ENCODE measurements at regions not wholly inside any gene's neighbourhood (a gene's known extent, or its start where the extent isn't known, plus 50 kb on each side); places are given as distances from the start of the nearest gene placed in this dataset.
A peak's percentile ranks its signal among the peaks of the same experiment; 100 is the strongest.
"Not testable (repeated sequence)": the region's sequence is repeated elsewhere in the genome, so short reads cannot be mapped to it uniquely, and the experiment has no call there.

DNA sequence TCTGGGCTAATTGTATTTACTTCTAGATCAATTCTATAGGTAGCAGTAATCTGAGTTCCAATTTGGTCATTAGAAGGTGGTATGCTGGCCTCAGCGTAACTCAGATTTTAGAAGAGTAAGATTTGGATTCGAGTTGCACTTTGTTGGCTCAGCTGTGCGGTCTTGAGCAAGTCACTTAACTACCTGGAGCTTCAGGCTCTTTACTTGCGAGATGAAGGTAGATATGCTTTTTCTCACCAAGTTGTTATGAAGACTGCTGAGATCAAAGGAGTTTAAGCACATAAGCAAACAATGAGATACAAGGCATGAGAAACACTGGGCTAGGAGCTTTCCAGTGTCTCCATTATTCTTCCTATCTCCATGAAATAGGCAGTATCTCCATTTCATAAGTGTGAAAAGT lies 133.8 kb upstream of the RANBP3L start:
- DNase-seq, result no peak

DNA sequence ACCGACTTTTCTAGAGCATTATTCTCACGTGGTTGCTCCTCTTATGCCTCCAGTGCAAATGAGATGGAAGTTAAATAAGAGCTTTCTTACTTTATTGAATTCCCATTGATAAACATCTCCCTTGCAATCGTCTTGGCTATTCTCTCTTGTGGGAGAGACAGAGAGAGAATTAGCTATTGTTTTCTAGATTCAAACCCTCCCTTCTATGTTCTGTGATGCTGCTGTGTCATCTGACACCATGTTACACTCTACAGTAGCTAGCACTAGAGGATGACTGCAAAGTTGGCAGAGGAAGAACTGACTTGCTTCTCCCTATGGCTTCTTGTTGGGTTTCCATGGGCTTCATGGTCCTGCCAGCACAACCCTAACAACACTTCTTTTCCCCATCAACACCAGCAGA lies 134.6 kb upstream of the RANBP3L start:
- DNase-seq, result no peak

DNA sequence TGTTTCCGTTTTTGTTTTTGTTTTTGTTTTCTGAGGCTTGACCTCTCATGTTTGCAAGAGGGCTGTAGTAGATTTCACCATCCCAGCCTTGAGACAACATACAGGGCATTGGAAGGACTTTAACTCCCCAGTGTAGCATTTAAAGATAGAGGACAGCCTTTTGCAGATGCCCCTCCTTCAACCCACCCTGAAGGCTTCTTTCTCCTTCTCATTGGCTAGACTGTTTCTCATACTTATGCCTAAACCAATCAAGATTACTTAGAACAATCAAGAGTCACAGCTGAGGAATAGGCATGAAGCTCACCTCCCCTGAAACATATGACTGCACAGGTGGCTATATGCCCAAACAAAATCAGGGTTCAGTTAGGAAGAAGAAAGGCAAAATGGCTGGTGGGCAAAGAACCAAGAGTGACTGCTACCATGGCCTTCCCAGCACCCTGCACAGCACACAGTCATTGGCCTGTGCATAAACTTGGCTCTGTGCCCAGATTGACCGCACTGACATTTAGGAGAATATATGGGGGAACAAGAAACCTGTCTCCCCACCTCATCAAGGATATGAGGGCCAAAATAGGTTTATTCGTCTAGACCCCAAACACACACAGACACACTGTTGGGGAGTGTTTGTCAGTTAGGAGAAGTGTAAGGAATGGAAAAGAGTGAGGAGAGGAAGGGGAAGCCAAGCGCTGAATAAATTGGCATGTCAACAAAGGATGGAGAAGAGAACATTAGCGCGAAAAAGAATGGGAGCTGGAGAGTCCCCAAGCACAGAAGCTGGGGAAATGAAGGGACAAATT lies 137.3 kb upstream of the RANBP3L start:
- no peak for DNase-seq

DNA sequence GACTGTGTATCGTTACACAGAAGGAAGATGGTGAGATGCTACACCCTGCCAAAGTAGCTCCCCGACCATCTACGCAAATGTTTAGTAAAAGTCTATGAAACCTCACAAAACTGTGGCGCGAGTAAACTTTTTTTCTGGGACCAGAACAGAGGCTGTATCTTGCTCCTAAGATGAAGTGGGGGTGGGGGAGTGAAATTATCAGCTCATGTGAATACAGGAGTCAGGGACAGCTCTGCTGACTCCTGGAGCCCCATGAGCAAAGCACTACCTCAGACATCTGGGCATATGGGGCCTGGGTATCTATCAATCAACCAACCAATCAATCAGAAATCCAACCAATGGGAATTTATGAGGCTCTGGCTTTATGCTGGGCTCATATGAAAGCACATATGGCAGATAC lies 138.6 kb upstream of the RANBP3L start:
- DNase-seq, result no peak

DNA sequence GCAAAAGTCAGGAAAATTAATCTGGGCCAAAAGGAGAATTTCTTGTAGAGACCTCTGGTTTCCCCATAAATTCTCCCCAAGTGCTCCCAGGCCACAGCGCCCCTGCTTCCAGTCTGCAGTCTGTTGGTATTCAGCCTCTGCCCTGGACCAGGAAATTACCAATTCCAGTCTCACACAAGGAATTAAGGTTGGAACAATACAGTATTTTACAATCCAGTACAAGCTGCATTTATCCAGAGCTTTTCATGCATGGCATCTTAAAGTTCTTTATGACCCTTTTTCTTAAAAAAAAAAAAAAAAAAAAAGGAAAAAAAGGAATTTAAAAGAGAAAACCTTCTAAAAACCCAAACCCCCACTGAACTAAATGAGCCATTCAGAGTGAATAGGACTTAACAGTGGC lies 139.6 kb upstream of the RANBP3L start:
- DNase-seq, result no peak

DNA sequence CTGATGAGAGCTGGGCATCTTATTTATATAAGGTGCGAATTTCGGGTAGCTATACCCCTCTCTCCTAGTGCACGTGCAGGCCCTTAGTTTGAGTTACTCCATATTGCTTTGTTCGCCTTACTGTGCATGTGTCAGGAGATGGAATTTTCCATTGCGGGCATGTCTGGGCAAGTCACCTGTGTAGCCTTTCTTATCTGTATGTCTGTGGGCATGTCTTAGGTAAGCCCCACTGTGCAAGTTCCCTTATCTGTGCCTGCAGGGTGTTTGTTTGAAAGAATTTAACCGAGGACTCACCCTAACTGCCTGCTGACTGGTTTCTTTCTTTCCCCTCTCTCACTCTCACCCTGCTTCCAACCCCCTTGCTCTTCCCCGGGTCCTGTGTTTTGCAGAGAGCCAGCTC lies 140.7 kb upstream of the RANBP3L start:
- DNase-seq, result no peak

DNA sequence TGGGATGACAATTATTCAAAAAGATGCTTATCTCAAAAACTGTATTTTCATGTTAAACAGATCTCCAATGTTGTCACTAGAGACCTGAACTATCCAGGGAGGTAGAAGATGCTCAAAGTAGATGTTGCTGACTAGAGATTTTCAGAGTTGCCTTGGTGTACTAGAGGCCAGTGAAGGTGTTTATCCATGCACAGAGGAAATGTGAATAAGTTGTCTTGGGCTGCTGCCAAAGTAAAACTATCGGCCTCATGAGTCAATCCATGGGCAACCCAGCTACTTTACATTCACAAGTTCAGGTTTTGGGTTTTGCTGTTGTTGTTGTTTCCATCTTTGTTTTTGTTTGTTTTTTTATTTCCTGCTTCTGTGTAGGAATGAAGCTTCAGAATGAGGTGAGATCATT lies 141.1 kb upstream of the RANBP3L start:
- DNase-seq, result no peak

DNA sequence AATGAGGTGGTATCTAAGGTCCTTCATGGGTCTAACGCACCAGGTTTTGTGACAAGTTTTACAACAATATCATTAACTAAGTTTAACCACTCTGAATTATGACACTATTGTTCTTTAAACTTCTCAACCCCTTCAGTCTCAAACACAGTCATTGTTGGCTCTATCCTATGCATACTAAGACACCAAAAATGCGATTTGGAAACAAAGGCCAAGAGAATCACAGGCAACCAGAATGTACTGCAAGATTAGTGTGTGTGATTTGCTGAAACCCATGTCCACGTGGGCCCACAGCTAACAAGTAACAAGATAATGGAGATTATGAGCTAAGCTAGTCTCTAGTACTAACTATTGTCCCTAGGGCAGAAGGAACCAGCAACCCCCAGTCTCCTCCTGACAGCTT lies 142.2 kb upstream of the RANBP3L start:
- DNase-seq, result no peak

DNA sequence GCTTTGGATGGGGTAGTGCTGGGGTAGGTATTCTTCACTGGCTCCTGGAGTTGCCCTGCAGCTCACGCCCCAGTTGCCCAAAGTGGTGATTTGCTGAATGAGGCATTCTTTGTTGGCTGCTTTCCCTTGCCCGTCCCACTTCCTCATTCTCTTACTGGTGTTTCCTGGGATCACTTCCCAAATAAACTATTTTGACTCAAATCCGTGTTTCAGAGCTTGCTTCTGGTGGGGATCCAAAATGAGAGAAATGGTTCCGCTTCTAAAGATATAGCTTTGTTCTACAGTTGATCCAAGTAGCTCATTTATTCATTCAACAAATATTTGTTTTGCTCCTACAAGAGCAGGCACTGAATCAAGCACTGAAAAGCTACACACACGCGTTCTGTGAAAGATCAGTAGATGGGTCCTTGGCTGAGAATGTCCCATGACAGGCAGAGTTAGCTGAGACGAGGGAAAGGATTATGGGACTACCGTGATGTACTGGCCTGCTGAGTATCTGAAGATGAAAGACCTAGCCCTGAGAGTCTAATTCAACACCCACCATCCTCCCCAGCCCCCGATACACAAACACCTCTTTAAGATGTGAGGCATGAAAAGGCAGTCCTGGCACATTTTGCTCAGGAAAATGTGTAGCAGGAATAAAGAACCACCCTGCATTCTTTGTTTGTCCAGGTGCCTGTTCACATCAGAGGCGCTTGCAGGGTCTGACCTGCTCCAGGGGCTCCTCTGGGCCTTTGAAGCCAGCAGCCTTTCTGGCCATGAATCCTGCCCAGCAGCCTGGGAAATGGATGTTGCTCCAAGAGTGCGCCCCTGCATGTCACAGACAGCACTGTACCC lies 143.1 kb upstream of the RANBP3L start:
- DNase-seq, result no peak

DNA sequence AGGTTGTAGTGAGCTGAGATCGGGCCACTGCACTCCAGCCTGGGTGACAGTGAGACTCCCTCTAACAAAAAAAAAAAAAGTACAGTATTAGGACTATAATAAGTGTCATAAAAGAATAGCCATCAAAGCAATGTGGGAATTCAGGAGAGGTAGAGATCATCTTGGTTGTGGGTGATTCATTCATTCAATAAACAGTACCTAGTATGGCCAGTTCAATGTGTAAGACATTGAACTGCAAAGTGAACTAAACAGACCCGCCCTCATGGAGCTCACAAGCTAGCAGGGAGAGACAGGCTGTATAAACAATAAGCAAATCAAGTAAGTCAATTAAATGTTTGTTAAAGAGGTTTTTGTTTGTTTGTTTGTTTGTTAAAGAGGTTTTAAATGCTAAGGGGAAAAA lies 146.1 kb upstream of the RANBP3L start:
- DNase-seq, result no peak

DNA sequence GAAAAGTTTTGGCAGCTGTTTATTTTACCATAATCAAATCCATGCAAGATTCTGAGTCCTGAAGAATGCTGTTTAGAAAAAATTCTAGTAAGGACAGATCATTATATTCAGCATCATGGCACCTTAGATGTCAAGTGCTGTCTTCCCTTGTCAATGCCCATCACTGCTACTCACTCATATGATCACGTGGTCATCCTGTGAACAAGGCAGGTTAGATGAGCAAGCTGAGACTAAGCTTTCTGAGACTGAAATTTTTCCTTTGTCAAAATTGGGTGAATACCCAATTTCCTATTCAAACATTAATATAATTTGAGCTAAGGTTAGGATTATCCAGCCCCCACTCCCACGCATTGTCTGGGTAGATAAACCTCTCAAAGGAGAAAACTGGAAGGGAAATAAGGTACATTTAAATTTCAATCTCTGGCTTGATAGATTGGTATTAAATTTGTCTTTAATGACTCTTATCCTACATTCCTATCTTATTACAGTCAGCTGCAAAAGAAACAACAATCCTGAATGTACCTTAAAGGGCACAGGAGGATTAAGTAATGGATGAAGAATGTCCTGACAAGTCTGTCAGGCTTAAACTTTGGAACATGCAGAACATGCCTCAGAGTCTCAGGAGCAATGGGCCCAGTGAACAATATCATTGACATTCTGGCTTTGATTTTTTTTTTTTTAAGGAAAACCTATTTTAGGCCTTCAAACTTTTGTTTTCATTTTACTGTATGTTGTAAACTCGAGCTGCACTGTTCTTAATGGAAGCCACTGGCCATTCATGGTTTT lies 148.7 kb upstream of the RANBP3L start:
- no peak for DNase-seq

DNA sequence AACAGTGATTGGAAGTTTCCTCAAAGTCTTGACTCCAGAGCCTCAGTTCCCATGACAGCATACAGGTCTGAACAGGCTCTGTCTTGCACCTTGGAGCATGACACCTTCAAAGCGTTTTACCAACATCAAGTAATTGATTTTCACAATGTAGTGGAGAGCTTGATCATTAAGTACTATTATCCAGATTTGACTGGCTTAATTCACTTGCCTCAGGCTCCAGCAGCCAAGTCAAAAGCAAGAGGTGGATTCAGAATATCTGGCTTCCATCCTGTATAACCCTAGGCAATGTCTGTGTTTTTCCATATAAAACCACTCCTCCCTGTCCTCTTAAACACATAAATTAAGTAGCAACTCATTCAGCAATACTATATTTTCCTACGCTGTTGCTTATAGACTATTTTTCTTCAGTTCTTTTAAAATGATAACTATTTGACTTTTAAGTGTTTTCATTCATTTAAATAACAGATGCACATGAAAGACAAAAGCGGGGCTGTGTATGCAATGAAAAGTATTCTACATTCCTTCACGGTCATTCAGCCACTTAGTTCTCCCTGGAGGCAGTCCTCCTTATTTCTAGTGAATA lies 150.8 kb upstream of the RANBP3L start:
- peak in 1 of 3 experiments; percentile 57 for DNase-seq

DNA sequence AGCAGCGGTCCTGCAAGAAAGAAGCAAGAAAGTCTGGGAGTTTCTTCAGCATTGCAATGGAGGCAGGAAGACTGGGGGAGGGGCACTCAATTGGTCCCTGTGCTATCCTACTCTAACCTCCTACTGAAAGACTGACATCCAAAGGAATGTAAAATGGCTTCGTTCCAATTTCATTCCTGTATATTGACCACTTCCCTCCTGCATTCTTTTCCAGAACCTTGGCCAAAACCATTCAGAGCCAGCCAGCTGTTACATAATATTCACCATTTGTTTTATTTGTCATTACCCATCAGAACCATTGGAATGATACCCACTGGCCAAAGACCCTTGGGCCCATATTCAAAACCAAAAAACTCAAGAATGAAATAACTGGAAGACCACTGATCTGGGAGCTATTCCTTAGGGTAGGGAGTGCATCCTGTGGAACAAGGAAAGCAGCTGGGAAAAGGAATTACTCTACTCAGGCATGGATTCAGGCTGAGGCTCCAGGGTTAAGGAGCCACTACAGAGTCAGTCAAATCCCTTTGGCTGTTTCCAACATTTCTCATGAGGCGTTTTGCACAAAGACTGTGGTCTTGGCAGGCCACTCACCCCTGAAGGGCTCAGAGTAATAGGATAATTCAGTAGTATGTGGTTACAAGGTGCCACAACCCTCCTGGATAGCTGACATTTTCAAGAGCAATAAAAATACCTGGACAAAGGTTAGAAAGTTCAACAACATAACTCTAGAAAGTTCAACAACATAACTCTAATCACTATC lies 148.7 kb upstream of the SLC1A3 start:
- no peak for DNase-seq

DNA sequence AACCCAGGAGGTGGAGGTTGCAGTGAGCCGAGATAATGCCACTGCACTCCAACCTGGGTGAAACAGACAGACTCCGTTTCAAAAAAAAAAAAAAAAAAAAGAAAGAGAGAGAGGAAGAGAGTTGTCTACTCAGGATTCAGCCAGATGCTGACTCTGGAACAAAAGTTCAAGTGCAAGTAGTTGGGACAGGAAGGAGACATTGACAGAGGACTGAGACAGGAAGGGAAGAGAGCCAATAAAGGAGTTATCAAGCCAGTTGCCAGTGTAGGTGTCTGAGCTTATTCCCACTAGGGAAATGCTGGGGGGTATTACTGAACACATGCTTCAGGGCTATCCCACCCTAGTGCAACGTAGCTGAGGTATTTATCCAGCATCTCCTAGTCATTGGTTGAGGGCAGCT lies 147.7 kb upstream of the SLC1A3 start:
- no peak for DNase-seq

DNA sequence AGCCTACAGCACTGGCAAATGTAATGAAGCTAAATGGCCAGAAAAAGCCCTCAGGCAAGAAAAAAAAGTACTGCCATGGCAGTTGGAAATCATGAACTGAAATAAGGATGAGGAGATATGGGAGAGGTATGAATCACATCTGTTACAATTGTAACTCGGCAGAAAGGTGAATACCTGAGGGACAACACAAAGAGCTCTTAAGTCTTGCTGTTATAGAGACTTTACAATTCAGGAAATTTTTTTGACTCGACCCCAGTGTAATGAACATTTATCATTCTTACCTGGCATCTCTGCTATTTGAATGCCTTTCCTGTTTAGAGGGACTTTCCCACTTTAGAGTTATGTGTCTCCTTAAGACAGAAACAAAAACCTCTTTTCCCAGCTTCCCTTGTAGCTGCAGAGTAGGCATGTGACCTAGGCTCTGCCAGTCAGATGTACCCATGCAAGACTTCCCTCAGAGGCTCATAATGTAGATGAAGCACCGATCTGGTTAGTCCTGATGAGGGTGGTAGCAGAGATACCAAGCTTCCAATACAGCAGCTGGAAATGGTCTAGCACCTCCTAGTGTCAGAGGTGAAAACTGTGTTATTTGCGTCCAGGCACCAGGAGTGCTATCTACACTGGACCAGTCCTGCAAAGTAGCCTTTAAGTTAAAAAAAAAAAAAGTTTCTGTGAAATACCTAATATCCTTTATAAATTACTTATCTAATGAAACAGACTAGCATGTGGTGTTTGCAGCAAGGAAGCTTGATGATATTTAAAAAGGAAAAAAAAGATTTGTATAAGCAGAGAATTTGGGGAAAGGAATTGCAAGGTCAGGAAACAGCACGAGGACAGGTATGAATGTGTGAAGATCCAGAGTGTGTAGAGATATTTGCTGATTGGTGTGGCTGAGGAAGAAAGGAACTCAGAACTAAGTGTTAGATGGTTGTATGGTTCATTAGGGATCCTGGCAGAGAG lies 146.9 kb upstream of the SLC1A3 start:
- no peak for DNase-seq

DNA sequence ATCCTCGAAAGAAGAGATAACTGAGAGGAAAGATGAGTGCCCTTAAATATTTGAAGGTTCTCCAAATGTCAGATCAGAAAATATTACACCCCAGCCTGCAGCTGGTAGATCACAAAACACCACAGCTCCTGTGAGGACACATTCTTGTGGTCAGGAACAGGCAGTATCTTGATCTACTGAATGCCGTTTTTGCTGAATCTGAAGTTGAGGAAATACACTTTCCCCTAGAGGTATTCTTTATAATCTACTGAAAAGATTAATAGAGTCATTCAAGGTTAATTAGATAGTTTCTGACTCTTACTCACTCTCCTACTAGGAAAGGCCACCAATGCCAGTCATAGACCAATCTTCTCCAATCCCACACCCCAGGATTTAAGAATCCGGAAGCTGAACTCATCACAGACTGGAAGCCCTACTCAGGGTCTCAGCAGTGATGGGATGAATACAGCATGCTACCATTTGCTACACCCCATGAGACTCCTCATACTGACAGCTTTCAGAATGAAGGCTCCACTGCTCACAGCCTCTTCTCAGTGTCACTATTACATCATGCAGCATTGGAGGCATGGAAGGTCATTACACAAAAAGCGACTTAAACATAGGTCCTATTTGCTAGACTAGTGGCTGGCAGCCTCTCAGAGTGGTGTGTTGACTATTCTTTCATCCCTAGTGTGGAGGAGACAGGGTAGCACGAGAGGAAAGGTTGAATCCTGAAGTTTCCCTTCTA lies 143.9 kb upstream of the SLC1A3 start:
- no peak for DNase-seq

DNA sequence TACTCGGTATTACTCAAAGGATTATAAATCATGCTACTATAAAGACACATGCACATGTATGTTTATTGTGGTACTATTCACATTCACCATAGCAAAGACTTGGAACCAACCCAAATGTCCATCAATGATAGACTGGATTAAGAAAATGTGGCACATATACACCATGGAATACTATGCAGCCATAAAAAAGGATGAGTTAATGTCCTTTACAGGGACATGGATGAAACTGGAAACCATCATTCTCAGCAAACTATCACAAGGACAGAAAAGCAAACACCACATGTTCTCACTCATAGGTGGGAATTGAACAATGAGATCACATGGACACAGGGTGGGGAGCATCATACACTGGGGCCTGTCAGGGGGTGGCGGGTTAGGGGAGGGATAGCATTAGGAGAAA lies 130.5 kb upstream of the SLC1A3 start:
- DNase-seq, result not testable (repeated sequence)

DNA sequence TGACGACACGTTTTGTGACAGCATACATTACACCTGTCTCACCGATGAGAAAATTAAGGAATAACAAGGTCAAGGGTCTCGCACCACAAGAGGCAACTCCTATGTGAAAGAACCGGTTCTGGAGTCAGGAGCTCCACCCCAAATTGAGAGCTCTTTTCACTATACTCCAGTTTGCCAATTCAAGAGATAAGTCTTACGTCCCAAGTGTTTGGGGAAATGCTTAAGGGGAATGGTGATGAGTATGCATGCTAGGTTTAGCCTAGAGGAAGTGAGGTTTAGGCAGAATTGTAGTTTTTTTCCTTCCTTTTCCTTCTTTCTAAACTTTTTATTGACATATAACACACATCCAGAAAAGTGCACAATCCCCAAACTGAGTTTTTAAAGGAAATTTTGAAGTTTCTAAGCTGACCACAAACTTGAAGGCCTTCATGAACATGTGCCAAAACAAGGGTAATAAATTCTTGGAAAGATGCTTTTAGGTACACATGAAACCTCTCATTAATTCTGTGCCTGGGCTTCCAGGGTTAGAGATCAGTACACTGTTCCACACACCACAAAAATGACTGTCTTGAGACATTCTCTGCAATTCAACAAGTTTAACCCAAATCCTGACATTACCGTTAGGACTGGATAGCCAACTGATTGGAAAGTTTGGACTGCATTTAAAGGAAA lies 127.6 kb upstream of the SLC1A3 start:
- no peak for DNase-seq

DNA sequence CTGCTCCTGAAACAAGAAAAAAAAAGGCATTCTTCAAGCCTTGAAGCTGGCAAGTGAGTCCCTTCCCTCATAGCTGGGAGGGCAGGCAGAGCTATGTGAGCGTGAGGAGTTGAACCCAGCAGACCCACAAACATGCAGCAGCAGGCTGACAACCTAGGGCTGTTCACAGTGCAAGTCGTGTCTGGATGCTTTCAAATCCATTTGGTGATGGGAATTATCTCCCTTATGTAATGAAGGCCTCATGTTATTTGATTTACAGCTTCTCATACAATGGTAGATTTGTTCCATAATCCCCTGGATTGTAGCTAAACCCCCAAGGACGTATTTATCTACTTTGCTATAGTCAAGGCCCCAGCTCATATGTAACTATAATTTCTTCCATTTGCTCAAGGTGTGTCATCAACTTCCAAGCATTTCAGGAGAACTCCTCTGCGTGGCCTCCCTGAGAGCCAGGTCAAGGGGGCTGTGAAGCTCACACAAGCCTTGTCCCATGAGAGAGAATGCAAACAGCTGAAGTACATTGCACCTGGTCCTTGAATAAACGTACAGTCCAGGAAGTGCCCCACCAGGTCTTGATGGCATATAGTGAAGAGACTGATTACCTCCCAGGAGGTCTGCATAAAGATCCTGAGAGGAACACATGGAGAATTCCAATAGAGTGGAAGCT lies 124.8 kb upstream of the SLC1A3 start:
- DNase-seq, result no peak

Data from NCI-H1417 (cell line).